ENCODE measurements at regions not wholly inside any gene's neighbourhood (a gene's known extent, or its start where the extent isn't known, plus 50 kb on each side); places are given as distances from the start of the nearest gene placed in this dataset.
"Not testable (repeated sequence)": the region's sequence is repeated elsewhere in the genome, so short reads cannot be mapped to it uniquely, and the experiment has no call there.

- DNase-seq (ENCODE audit: insufficient read length, low spot score) (no peak), FAIRE-seq (no peak)
- TF ChIP-seq, protein P1, sequence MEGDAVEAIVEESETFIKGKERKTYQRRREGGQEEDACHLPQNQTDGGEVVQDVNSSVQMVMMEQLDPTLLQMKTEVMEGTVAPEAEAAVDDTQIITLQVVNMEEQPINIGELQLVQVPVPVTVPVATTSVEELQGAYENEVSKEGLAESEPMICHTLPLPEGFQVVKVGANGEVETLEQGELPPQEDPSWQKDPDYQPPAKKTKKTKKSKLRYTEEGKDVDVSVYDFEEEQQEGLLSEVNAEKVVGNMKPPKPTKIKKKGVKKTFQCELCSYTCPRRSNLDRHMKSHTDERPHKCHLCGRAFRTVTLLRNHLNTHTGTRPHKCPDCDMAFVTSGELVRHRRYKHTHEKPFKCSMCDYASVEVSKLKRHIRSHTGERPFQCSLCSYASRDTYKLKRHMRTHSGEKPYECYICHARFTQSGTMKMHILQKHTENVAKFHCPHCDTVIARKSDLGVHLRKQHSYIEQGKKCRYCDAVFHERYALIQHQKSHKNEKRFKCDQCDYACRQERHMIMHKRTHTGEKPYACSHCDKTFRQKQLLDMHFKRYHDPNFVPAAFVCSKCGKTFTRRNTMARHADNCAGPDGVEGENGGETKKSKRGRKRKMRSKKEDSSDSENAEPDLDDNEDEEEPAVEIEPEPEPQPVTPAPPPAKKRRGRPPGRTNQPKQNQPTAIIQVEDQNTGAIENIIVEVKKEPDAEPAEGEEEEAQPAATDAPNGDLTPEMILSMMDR (IDR thresholded peaks at IDR 0.05; ENCODE audit: insufficient read depth, missing control alignments): no peak
Measured at GRCh38 chr20:40282541-40282940, 406.5 kb downstream of the MAFB start.

DNA sequence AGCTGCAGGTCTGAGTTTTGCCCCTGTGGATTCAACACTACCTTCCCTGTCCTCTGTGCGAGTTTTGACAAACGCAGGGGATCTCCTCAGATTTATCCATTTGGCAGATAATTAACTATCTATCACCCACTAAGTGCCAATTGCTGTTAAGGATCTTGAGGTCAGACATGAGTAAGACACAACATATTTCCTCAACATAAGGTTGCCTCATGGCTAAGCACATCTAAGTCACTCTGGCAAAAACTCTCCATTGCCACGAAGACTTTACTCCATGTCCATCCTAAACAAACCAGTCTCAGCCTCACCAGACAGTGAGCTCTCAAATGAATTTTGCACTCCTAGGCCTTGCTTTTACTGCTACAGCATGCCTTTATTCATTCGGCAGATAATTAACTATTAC, 408.4 kb downstream of the MAFB start:
- FAIRE-seq: no peak
- TF ChIP-seq, protein P1 (IDR thresholded peaks at IDR 0.05; ENCODE audit: insufficient read depth, missing control alignments): no peak
- no peak for DNase-seq (ENCODE audit: insufficient read length, low spot score)

GRCh38 chr20:40279390-40279789, 409.6 kb downstream of the MAFB start:
- DNase-seq (ENCODE audit: insufficient read length, low spot score) (no peak), FAIRE-seq (no peak)
- TF ChIP-seq, protein P1 (IDR thresholded peaks at IDR 0.05; ENCODE audit: insufficient read depth, missing control alignments): no peak

DNA sequence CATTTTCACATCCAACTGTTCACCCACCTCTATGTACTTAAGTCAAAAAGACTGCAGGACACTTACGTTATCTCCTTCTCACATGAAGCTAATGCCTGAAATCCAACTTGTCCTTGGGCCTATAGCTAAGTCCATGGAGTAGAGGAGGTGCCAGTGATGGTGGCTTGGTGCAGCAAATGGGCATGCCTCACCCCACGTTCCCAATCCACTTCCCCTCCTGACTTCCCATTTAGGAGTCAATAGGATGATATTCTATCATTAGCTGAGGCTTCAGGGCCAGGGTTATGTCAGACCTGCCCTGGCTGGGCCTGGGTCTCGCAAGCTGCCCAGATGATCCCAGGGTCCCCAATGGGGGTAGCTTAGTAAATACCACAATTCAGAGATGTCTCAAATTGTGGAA, 410.4 kb downstream of the MAFB start:
- DNase-seq (ENCODE audit: insufficient read length, low spot score) (no peak), FAIRE-seq (no peak)
- TF ChIP-seq, protein P1 (IDR thresholded peaks at IDR 0.05; ENCODE audit: insufficient read depth, missing control alignments): no peak

DNA sequence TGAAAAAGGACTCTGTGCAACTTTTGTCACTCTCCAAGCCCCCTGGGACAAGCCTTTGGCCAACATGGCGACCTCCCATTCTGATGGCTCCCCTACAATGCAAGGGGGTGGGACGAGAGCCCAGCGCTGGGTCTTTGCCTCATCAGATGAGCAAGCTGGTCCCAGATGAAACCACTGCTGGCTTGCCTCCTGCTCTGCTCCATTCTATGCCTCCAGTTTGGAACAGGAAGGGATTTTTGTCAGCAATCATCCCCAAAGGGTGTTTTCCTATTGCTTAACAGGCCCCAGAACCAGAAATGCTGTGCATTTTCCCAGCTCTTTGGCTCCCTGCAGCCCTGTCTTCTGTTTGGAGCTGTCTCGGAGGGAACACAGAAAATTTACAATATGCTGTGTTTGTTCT, 412.7 kb downstream of the MAFB start:
- FAIRE-seq (no peak), DNase-seq (ENCODE audit: insufficient read length, low spot score) (no peak)
- TF ChIP-seq, protein P1 (IDR thresholded peaks at IDR 0.05; ENCODE audit: insufficient read depth, missing control alignments): no peak

DNA sequence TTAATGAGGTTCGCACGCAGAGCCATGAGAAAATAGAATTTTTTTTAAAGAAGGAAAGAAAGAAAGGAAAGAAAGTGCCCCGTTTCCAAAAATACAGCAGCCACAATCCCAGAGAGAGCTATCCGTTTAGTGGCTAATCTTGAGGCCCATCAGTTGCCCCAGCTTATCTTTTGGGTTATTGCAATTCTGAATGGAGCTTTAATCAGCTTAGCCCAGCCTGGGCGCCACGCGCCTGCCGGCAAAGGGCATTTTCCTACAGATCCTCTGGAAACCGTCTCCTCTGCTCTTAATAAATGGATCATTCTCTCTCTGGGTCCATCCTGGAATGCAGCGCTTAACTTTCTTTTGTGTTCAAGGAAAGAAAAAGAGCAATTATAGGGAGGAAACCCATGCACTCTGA, 413.3 kb downstream of the MAFB start:
- peak; percentile 22 for DNase-seq (ENCODE audit: insufficient read length, low spot score)
- TF ChIP-seq, protein P1 (IDR thresholded peaks at IDR 0.05; ENCODE audit: insufficient read depth, missing control alignments): no peak
- FAIRE-seq: peak; percentile 84

GRCh38 chr20:40274912-40275533, 414.0 kb downstream of the MAFB start:
- FAIRE-seq: no peak
- no peak for DNase-seq (ENCODE audit: insufficient read length, low spot score)
- TF ChIP-seq, protein P1 (IDR thresholded peaks at IDR 0.05; ENCODE audit: insufficient read depth, missing control alignments): no peak

DNA sequence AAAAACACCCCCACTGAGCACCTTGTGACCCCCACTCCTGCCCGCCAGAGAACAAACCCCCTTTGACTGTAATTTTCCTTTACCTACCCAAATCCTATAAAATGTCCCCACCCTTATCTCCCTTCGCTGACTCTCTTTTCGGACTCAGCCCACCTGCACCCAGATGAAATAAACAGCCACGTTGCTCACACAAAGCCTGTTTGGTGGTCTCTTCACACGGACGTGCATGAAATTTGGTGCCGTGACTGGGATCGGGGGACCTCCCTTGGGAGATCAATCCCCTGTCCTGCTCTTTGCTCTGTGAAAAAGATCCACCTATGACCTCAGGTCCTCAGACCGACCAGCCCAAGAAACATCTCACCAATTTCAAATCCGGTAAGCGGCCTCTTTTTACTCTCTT, 419.8 kb downstream of the MAFB start:
- not testable (repeated sequence) for DNase-seq (ENCODE audit: insufficient read length, low spot score); FAIRE-seq

Data from D721Med (cell line).